Stimulated activated naive CD4-positive, alpha-beta T cell (primary cell): ENCODE measurements at regions not wholly inside any gene's neighbourhood (a gene's known extent, or its start where the extent isn't known, plus 50 kb on each side); places are given as distances from the start of the nearest gene placed in this dataset.

Experiments used
- DNase-seq, 6 experiments: peaks; one replicate each; lab custom pipeline; 2025; lab: John Stamatoyannopoulos, UW

- DNase-seq = no peak
Measured at GRCh38 chr3:176430244-176431037, 766.8 kb downstream of the TBL1XR1 start.

GRCh38 chr3:176428552-176428951 lies 768.7 kb downstream of the TBL1XR1 start:
- DNase-seq = no peak

- DNase-seq = no peak
Measured at GRCh38 chr3:176426371-176426770, 770.9 kb downstream of the TBL1XR1 start.

GRCh38 chr3:176416870-176417269 lies 780.4 kb downstream of the TBL1XR1 start:
- no peak for DNase-seq

GRCh38 chr3:176415661-176416295 lies 781.5 kb downstream of the TBL1XR1 start:
- no peak for DNase-seq

- no peak for DNase-seq
Measured at GRCh38 chr3:176412771-176413170, 784.5 kb downstream of the TBL1XR1 start.

GRCh38 chr3:176403531-176403930 lies 793.8 kb downstream of the TBL1XR1 start:
- DNase-seq = no peak

- DNase-seq = no peak
Measured at GRCh38 chr3:176401211-176401610, 796.1 kb downstream of the TBL1XR1 start.

- DNase-seq = no peak
Measured at GRCh38 chr3:176399193-176399592, 798.1 kb downstream of the TBL1XR1 start.

- no peak for DNase-seq
Measured at GRCh38 chr3:176395240-176395639, 802.0 kb downstream of the TBL1XR1 start.

- DNase-seq = no peak
Measured at GRCh38 chr3:176378789-176379188, 818.5 kb downstream of the TBL1XR1 start.

- no peak for DNase-seq
Measured at GRCh38 chr3:176376531-176376930, 820.8 kb downstream of the TBL1XR1 start.

GRCh38 chr3:176375519-176375918 lies 821.8 kb downstream of the TBL1XR1 start:
- DNase-seq = no peak

GRCh38 chr3:176362191-176362731 lies 835.0 kb downstream of the TBL1XR1 start:
- no peak for DNase-seq

- no peak for DNase-seq
Measured at GRCh38 chr3:176359211-176359610, 838.1 kb downstream of the TBL1XR1 start.

- no peak for DNase-seq
Measured at GRCh38 chr3:176357891-176358290, 839.4 kb downstream of the TBL1XR1 start.

- no peak for DNase-seq
Measured at GRCh38 chr3:176354843-176355242, 842.4 kb downstream of the TBL1XR1 start.

GRCh38 chr3:176352716-176353334 lies 844.5 kb downstream of the TBL1XR1 start:
- DNase-seq = no peak

GRCh38 chr3:176351408-176351807 lies 845.9 kb downstream of the TBL1XR1 start:
- no peak for DNase-seq

GRCh38 chr3:176349706-176350105 lies 847.6 kb downstream of the TBL1XR1 start:
- no peak for DNase-seq

GRCh38 chr3:176347424-176348146 lies 849.7 kb downstream of the TBL1XR1 start:
- DNase-seq = no peak

- DNase-seq = no peak
Measured at GRCh38 chr3:176341963-176342362, 855.3 kb downstream of the TBL1XR1 start.
